Uterus (tissue), 2 donors: ENCODE measurements at regions not wholly inside any gene's neighbourhood (a gene's known extent, or its start where the extent isn't known, plus 50 kb on each side); places are given as distances from the start of the nearest gene placed in this dataset.

Experiments
- POLR2A ChIP-seq, 2 donors: fragments of 450-650 bp; IDR thresholded peaks; one replicate each; pipeline ENCODE4 v1.6.1; 2016; ENCODE audit warnings: antibody characterized with exemption in 2 of 2, mild to moderate bottlenecking in 1 of 2, moderate library complexity in 1 of 2
- TF ChIP-seq, protein P1 (sequence below), 4 experiments: fragments of 200-600 bp in 2 of 4; fragments of 450-650 bp in 2 of 4; sonication (generic) in 2 of 4; IDR thresholded peaks; one replicate each; pipeline ENCODE4 v1.5.1; 2016 to 2019; ENCODE audit warnings: antibody characterized with exemption in 4 of 4, mild to moderate bottlenecking in 2 of 4, moderate library complexity in 1 of 4

- TF ChIP-seq POLR2A (IDR thresholded peaks at IDR 0.05), result no peak
- TF ChIP-seq, protein P1, sequence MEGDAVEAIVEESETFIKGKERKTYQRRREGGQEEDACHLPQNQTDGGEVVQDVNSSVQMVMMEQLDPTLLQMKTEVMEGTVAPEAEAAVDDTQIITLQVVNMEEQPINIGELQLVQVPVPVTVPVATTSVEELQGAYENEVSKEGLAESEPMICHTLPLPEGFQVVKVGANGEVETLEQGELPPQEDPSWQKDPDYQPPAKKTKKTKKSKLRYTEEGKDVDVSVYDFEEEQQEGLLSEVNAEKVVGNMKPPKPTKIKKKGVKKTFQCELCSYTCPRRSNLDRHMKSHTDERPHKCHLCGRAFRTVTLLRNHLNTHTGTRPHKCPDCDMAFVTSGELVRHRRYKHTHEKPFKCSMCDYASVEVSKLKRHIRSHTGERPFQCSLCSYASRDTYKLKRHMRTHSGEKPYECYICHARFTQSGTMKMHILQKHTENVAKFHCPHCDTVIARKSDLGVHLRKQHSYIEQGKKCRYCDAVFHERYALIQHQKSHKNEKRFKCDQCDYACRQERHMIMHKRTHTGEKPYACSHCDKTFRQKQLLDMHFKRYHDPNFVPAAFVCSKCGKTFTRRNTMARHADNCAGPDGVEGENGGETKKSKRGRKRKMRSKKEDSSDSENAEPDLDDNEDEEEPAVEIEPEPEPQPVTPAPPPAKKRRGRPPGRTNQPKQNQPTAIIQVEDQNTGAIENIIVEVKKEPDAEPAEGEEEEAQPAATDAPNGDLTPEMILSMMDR (IDR thresholded peaks at IDR 0.05), result no peak
Observed at GRCh38 chr11:19658344-19658743, 54.3 kb upstream of the NAV2 start.
